ENCODE measurements at regions not wholly inside any gene's neighbourhood (a gene's known extent, or its start where the extent isn't known, plus 50 kb on each side); places are given as distances from the start of the nearest gene placed in this dataset.

- H3K4me2 ChIP-seq (ENCODE audit: low read depth, low read length) = no peak overlapping the region
- ChIA-PET POLR2A (ENCODE audit: unreplicated experiment) (interaction anchor here (0.6 kb wide), 1 partner anchor 262 kb away, joined by 3 read pairs; no protein-coding TSS in a partner anchor), CTCF (no interaction called here)
- H4K20me1 ChIP-seq (ENCODE audit: insufficient read depth, low read length) = no peaks in the 10 kb centered on the region
- no peaks in the 10 kb centered on the region for H3K27me3 ChIP-seq (ENCODE audit: control insufficient read depth, insufficient read depth, low read length)
- H3K36me3 ChIP-seq (ENCODE audit: control insufficient read depth, insufficient read depth, low read length) = no peaks in the 10 kb centered on the region
- H2AK9ac ChIP-seq (replicated peaks; ENCODE audit: low read depth, low read length, poor library complexity) = no peak overlapping the region
- intact Hi-C loops (cut with micrococcal nuclease) = no loop called here
- no peak overlapping the region for H3K9ac ChIP-seq (ENCODE audit: low read depth, low read length)
- no peak overlapping the region for H2BK15ac ChIP-seq (ENCODE audit: low read depth, low read length)
- H2AK5ac ChIP-seq (ENCODE audit: low read depth, low read length) = no peak overlapping the region
- H3K56ac ChIP-seq (ENCODE audit: extremely low read depth, insufficient read depth, low read length) = no peak overlapping the region
- DNase-seq (no peak), ATAC-seq (ENCODE audit: low read depth) (no peak)
- H3K4me3 ChIP-seq (ENCODE audit: insufficient read depth, low read depth, low read length) = no peak overlapping the region
- H3K14ac ChIP-seq (replicated peaks; ENCODE audit: low read depth, low read length) = no peak overlapping the region
- no peak overlapping the region for H4K5ac ChIP-seq (ENCODE audit: low read depth, low read length)
- no peak overlapping the region for H2AFZ ChIP-seq (replicated peaks; ENCODE audit: low read length, poor library complexity)
- no peak overlapping the region for H3K4ac ChIP-seq (ENCODE audit: low read depth, low read length)
- H2BK5ac ChIP-seq (ENCODE audit: low read depth, low read length, poor library complexity, severe bottlenecking) = no peak overlapping the region
- H3K9me1 ChIP-seq (ENCODE audit: insufficient read depth, low read length) = no peaks in the 10 kb centered on the region
- H3K23ac ChIP-seq (ENCODE audit: low read depth, low read length) = no peak overlapping the region
- TF ChIP-seq FOS (IDR thresholded peaks at IDR 0.05; ENCODE audit: low read depth, low read length) = no peak
- TF ChIP-seq ELK1 (IDR thresholded peaks at IDR 0.05; ENCODE audit: borderline replicate concordance, low read depth, low read length) = no peak
- TF ChIP-seq USF2 (IDR thresholded peaks at IDR 0.05; ENCODE audit: low read depth, low read length) = no peak
- TF ChIP-seq POLR2A (IDR thresholded peaks at IDR 0.05; ENCODE audit: low read depth, low read length) = no peak
- no peak for TF ChIP-seq RCOR1 (IDR thresholded peaks at IDR 0.05; ENCODE audit: insufficient replicate concordance, low read length)
- no peak for TF ChIP-seq MAZ (IDR thresholded peaks at IDR 0.05; ENCODE audit: borderline replicate concordance, low read depth, low read length)
- TF ChIP-seq BHLHE40 (IDR thresholded peaks at IDR 0.05; ENCODE audit: low read depth, low read length) = no peak
- no peak for TF ChIP-seq RAD21 (IDR thresholded peaks at IDR 0.05; ENCODE audit: low read length)
- TF ChIP-seq RFX5 (IDR thresholded peaks at IDR 0.05; ENCODE audit: low read depth, low read length) = no peak
- no peak for TF ChIP-seq CHD1 (IDR thresholded peaks at IDR 0.05; ENCODE audit: low read depth, low read length)
- no peak for TF ChIP-seq CEBPB (IDR thresholded peaks at IDR 0.05; ENCODE audit: low read depth, low read length)
- no peak for TF ChIP-seq MAFK (IDR thresholded peaks at IDR 0.05; ENCODE audit: low read depth, low read length)
- TF ChIP-seq CTCF (conservative IDR thresholded peaks at IDR 0.05; ENCODE audit: low read depth, low read length) = no peak
- no peak for TF ChIP-seq MXI1 (IDR thresholded peaks at IDR 0.05; ENCODE audit: borderline replicate concordance, low read depth, low read length)
- no peak for TF ChIP-seq NFE2L2 (IDR thresholded peaks at IDR 0.05; ENCODE audit: low read depth, low read length)
- TF ChIP-seq SMC3 (IDR thresholded peaks at IDR 0.05; ENCODE audit: low read depth, low read length) = no peak
- no peak overlapping the region for H3K27ac ChIP-seq (ENCODE audit: insufficient read depth, low read length)
- no peaks in the 10 kb centered on the region for H3K4me1 ChIP-seq (ENCODE audit: control insufficient read depth, insufficient read depth, low read length)
- no TSS peak for BruUV-seq (replicated peaks)
- no peak overlapping the region for H2BK120ac ChIP-seq (ENCODE audit: low read depth, low read length)
- no peaks in the 10 kb centered on the region for H3K79me1 ChIP-seq (ENCODE audit: low read depth in 1 of 2, low read length in 2 of 2)
- in situ Hi-C loops (cut with MboI; ENCODE audit: low sequenced_read_pairs) = no loop called here
- no peaks in the 10 kb centered on the region for H3K9me3 ChIP-seq (ENCODE audit: control insufficient read depth, insufficient read depth, low read length)
- WGBS, 2 experiments (ENCODE audit: extremely low coverage in 2 of 2, insufficient read length in 1 of 2) = no CpG with 5 or more reads among the region's 2 CpGs
- no peak overlapping the region for H2BK20ac ChIP-seq (ENCODE audit: low read depth, low read length)
- dilution Hi-C loops (cut with HindIII; ENCODE audit: low sequenced_read_pairs, unreplicated experiment) = no loop called here
- H3K18ac ChIP-seq (ENCODE audit: low read depth, low read length) = no peak overlapping the region
- no peak overlapping the region for H4K8ac ChIP-seq (ENCODE audit: low read depth in 2 of 2, low read length in 2 of 2)
- no peak overlapping the region for H4K91ac ChIP-seq (ENCODE audit: insufficient read depth, low read depth, low read length)
These were observed 110.0 kb upstream of the KLF7 start for GRCh38 chr2:207275779-207276178.

All from IMR-90 (cell line).